Amniotic epithelial cell (primary cell): ENCODE measurements at regions not wholly inside any gene's neighbourhood (a gene's known extent, or its start where the extent isn't known, plus 50 kb on each side); places are given as distances from the start of the nearest gene placed in this dataset.
A peak's percentile ranks its signal among the peaks of the same experiment; 100 is the strongest.
"Not testable (repeated sequence)": the region's sequence is repeated elsewhere in the genome, so short reads cannot be mapped to it uniquely, and the experiment has no call there.

ENCODE experiments used
- DNase-seq: peaks from one replicate; pipeline ENCODE4 v3.0.0-alpha.2; 2010; ENCODE audit warnings: low read depth

GRCh38 chr12:20040831-20041230 is 327.5 kb upstream of the PDE3A start:
- DNase-seq = no peak

- no peak for DNase-seq
Measured at GRCh38 chr12:20044351-20044750, 324.0 kb upstream of the PDE3A start.

GRCh38 chr12:20044846-20045245 is 323.5 kb upstream of the PDE3A start:
- DNase-seq = peak; percentile 10

- no peak for DNase-seq
Measured at GRCh38 chr12:20047901-20048300, 320.4 kb upstream of the PDE3A start.

GRCh38 chr12:20050221-20050620 is 318.1 kb upstream of the PDE3A start:
- no peak for DNase-seq

- DNase-seq = peak; percentile 24
Measured at GRCh38 chr12:20053782-20054181, 314.6 kb upstream of the PDE3A start.

- no peak for DNase-seq
Measured at GRCh38 chr12:20055856-20056255, 312.5 kb upstream of the PDE3A start.

- DNase-seq = no peak
Measured at GRCh38 chr12:20057398-20057797, 310.9 kb upstream of the PDE3A start.

GRCh38 chr12:20063116-20063515 is 305.2 kb upstream of the PDE3A start:
- DNase-seq = peak; percentile 70

- DNase-seq = no peak
Measured at GRCh38 chr12:20077618-20078017, 290.7 kb upstream of the PDE3A start.

GRCh38 chr12:20089077-20089476 is 279.3 kb upstream of the PDE3A start:
- DNase-seq = no peak

GRCh38 chr12:20093190-20093810 is 275.0 kb upstream of the PDE3A start:
- not testable (repeated sequence) for DNase-seq

GRCh38 chr12:20096430-20096829 is 271.9 kb upstream of the PDE3A start:
- no peak for DNase-seq

GRCh38 chr12:20097626-20098025 is 270.7 kb upstream of the PDE3A start:
- peak; percentile 26 for DNase-seq

GRCh38 chr12:20099395-20100183 is 268.7 kb upstream of the PDE3A start:
- no peak for DNase-seq

- peak; percentile 11 for DNase-seq
Measured at GRCh38 chr12:20101046-20101445, 267.3 kb upstream of the PDE3A start.

GRCh38 chr12:20105943-20106342 is 262.4 kb upstream of the PDE3A start:
- peak; percentile 53 for DNase-seq

GRCh38 chr12:20109676-20110075 is 258.7 kb upstream of the PDE3A start:
- no peak for DNase-seq

GRCh38 chr12:20115371-20115770 is 253.0 kb upstream of the PDE3A start:
- not testable (repeated sequence) for DNase-seq

- no peak for DNase-seq
Measured at GRCh38 chr12:20119596-20120402, 248.5 kb upstream of the PDE3A start.

GRCh38 chr12:20120403-20120725 is 248.0 kb upstream of the PDE3A start:
- no peak for DNase-seq

GRCh38 chr12:20122274-20122673 is 246.1 kb upstream of the PDE3A start:
- DNase-seq = peak; percentile 13

GRCh38 chr12:20123465-20123864 is 244.9 kb upstream of the PDE3A start:
- DNase-seq = no peak
